PC-3 (cell line): ENCODE measurements at regions not wholly inside any gene's neighbourhood (a gene's known extent, or its start where the extent isn't known, plus 50 kb on each side); places are given as distances from the start of the nearest gene placed in this dataset.

Experiments used
- EZH2 ChIP-seq: fragments of 300-600 bp; sonication (generic); IDR thresholded peaks from one replicate; pipeline ENCODE4 v1.6.1; 2017; ENCODE audit warnings: antibody characterized with exemption, mild to moderate bottlenecking, low read length; ENCODE audit not compliant: unreplicated experiment
- EZH2phosphoT487 ChIP-seq: fragments of 300-600 bp; sonication (generic); IDR thresholded peaks from 2 replicates; pipeline ENCODE4 v1.6.1; 2018; ENCODE audit warnings: mild to moderate bottlenecking, antibody characterized with exemption, low read length, borderline replicate concordance
- TF ChIP-seq, protein P1 (sequence below): fragments of 300-600 bp; sonication (generic); conservative IDR thresholded peaks from 2 replicates; pipeline ENCODE4 v1.5.1; 2017; ENCODE audit warnings: antibody characterized with exemption, low read depth, mild to moderate bottlenecking, low read length

DNA sequence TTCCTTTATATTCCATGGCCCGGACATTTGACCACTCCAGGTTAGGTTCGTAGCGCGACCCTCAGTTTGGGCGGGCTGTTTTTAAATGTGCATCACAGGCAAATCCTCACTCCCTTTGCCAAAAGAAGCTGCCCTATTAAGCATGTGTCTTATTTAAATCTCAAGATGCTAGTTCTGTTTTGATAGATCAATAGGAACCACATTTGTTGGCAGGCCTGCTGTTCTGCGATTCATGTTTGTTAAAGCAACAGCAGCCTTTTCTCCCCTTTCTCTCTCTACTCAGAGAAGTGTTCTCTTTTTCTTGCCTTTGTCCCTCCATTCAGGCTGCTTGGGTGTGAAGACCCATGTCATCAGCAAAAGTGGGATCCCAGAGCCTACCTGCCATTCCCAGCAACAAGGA, 212.0 kb upstream of the SSTR4 start:
- TF ChIP-seq EZH2 (no peak), EZH2phosphoT487 (no peak)
- TF ChIP-seq, protein P1, sequence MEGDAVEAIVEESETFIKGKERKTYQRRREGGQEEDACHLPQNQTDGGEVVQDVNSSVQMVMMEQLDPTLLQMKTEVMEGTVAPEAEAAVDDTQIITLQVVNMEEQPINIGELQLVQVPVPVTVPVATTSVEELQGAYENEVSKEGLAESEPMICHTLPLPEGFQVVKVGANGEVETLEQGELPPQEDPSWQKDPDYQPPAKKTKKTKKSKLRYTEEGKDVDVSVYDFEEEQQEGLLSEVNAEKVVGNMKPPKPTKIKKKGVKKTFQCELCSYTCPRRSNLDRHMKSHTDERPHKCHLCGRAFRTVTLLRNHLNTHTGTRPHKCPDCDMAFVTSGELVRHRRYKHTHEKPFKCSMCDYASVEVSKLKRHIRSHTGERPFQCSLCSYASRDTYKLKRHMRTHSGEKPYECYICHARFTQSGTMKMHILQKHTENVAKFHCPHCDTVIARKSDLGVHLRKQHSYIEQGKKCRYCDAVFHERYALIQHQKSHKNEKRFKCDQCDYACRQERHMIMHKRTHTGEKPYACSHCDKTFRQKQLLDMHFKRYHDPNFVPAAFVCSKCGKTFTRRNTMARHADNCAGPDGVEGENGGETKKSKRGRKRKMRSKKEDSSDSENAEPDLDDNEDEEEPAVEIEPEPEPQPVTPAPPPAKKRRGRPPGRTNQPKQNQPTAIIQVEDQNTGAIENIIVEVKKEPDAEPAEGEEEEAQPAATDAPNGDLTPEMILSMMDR = no peak
